ENCODE measurements at regions not wholly inside any gene's neighbourhood (a gene's known extent, or its start where the extent isn't known, plus 50 kb on each side); places are given as distances from the start of the nearest gene placed in this dataset.

DNA sequence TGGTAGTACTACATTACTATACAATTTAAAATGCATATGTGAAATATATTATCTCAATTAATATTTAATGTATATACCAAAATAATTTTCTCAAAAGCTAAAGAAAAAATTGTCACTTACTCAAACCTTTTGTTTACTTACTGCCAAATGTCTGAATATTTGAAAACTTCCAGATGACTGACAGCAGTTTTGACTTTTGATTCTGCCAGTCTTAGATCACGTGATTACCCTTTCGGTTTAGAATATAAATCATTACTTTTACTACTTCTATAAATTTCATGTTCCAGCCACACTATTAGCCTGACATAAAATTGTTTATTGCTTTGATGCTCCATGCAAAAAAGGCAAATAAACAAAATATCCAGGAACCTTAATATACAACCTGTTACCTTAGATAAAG is 680.7 kb upstream of the ID4 start:
- H3K4me3 ChIP-seq (ENCODE audit: low read length): no peak overlapping the region
- H3K9me3 ChIP-seq (ENCODE audit: insufficient read depth, low read depth, low read length): no peaks in the 10 kb centered on the region
- H3K27me3 ChIP-seq (ENCODE audit: insufficient read depth, low read length): no peaks in the 10 kb centered on the region
- no peak overlapping the region for H3K27ac ChIP-seq (ENCODE audit: low read depth, low read length)
- 100% methylated on average over 2 of the region's 2 CpGs for WGBS
- no peaks in the 10 kb centered on the region for H3K36me3 ChIP-seq (ENCODE audit: insufficient read depth, low read length)
- H3K9ac ChIP-seq (ENCODE audit: low read depth, low read length): no peak overlapping the region
- no peaks in the 10 kb centered on the region; the same call in 1 of the 2 replicates for H3K4me1 ChIP-seq (ENCODE audit: insufficient read depth, low read length)

DNA sequence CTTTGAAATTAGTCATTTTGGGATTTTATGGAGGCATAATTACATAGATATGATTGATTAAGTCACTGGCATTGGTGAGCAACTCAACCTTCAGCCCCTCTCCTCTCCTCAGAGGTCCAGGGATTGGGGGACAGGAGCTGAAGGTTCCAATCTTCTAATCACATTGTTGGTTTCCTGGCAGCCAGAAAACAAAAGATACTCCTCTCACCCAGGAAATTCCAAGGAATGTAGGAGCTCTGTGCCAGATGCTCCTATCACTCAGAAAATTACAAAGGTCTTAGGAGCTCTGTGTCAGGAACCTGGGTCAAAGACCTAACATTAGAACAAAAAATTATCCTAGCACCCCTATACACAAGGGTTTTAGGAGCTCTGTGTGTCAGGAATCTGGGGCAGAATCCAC is 679.7 kb upstream of the ID4 start:
- Histone ChIP-seq H3K4me3 (ENCODE audit: low read length) (no peak overlapping the region), H3K36me3 (ENCODE audit: insufficient read depth, low read length) (no peaks in the 10 kb centered on the region)

DNA sequence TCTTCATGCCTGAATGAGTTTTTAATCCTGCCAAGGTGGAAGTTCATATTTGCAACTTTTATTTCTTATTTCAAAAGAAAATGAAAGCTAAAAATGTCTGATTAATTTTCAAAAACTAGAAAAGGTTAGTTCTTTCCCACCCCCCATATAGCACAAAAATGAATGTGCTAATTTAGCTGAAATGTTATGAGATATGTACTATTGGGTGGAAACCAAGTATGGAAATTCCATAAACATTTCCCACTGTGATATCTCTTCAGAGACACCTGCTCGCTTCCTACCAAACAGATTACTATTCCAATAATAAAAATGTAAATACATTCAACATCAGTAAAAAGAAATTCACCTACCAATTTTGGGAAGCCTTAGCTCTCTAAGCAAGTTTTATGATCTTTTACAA is 678.6 kb upstream of the ID4 start:
- no peak overlapping the region for H3K27ac ChIP-seq (ENCODE audit: low read depth, low read length)
- no peaks in the 10 kb centered on the region; the same call in 1 of the 2 replicates for H3K4me1 ChIP-seq (ENCODE audit: insufficient read depth, low read length)
- no peak overlapping the region for H3K9ac ChIP-seq (ENCODE audit: low read depth, low read length)
- H3K4me3 ChIP-seq (ENCODE audit: low read length): no peak overlapping the region
- H3K9me3 ChIP-seq (ENCODE audit: insufficient read depth, low read depth, low read length): no peaks in the 10 kb centered on the region
- H3K36me3 ChIP-seq (ENCODE audit: insufficient read depth, low read length): no peaks in the 10 kb centered on the region
- WGBS: 100% methylated on average over 1 of the region's 1 CpG
- no peaks in the 10 kb centered on the region for H3K27me3 ChIP-seq (ENCODE audit: insufficient read depth, low read length)

More for the DNA sequence above, 679.7 kb upstream of the ID4 start:
- Histone ChIP-seq H3K27ac (ENCODE audit: low read depth, low read length) (no peak overlapping the region), H3K9ac (ENCODE audit: low read depth, low read length) (no peak overlapping the region), H3K4me1 (ENCODE audit: insufficient read depth, low read length) (no peaks in the 10 kb centered on the region; the same call in 1 of the 2 replicates), H3K9me3 (ENCODE audit: insufficient read depth, low read depth, low read length) (no peaks in the 10 kb centered on the region), H3K27me3 (ENCODE audit: insufficient read depth, low read length) (no peaks in the 10 kb centered on the region)

DNA sequence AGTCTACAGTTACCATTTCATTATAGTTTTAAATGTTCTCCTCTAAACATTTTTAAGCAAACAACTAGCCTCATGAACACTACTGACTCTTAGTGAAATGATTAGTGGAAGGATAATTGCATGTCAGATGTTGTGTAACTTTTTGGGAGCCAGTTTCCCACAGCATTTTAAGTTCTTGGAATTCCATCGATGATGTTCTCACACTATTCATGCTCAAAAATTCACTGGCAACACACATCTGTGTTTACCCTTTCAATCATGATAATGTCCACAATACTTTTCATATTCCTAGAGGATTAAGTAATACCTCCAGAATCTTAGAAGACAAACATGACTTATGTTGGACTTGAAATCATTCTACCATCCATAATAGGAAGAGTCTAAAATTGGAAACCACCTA is 678.1 kb upstream of the ID4 start:
- 54% methylated on average over 1 of the region's 1 CpG for WGBS
- no peak overlapping the region for H3K27ac ChIP-seq (ENCODE audit: low read depth, low read length)

DNA sequence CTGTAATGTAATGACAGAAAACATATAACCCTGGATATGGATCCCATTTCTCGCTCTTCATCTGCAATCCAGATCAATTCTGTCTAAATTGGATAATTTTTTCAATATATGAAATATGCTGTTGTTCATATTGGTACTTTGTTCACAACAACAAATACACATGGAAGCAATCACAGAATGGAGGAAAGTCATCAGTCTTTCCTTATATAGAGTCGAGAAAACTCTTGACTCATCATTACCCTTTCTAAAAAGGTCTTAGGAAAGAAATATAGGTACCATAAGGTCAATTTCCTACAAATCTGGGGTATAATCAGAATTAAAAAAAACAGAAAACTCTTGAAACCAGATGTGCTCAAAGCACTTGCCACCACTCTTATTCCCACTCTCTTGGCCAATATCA is 677.6 kb upstream of the ID4 start:
- H3K27me3 ChIP-seq (ENCODE audit: insufficient read depth, low read length): no peaks in the 10 kb centered on the region
- WGBS: no CpG with 5 or more reads among the region's 2 CpGs
- H3K4me3 ChIP-seq (ENCODE audit: low read length): no peak overlapping the region
- no peak overlapping the region for H3K9ac ChIP-seq (ENCODE audit: low read depth, low read length)
- no peaks in the 10 kb centered on the region for H3K36me3 ChIP-seq (ENCODE audit: insufficient read depth, low read length)
- H3K27ac ChIP-seq (ENCODE audit: low read depth, low read length): no peak overlapping the region
- H3K4me1 ChIP-seq (ENCODE audit: insufficient read depth, low read length): no peaks in the 10 kb centered on the region; the same call in 1 of the 2 replicates
- no peaks in the 10 kb centered on the region for H3K9me3 ChIP-seq (ENCODE audit: insufficient read depth, low read depth, low read length)

More for the DNA sequence above, 678.1 kb upstream of the ID4 start:
- Histone ChIP-seq H3K27me3 (ENCODE audit: insufficient read depth, low read length) (no peaks in the 10 kb centered on the region), H3K9ac (ENCODE audit: low read depth, low read length) (no peak overlapping the region), H3K9me3 (ENCODE audit: insufficient read depth, low read depth, low read length) (no peaks in the 10 kb centered on the region), H3K4me3 (ENCODE audit: low read length) (no peak overlapping the region), H3K4me1 (ENCODE audit: insufficient read depth, low read length) (no peaks in the 10 kb centered on the region; the same call in 1 of the 2 replicates), H3K36me3 (ENCODE audit: insufficient read depth, low read length) (no peaks in the 10 kb centered on the region)

DNA sequence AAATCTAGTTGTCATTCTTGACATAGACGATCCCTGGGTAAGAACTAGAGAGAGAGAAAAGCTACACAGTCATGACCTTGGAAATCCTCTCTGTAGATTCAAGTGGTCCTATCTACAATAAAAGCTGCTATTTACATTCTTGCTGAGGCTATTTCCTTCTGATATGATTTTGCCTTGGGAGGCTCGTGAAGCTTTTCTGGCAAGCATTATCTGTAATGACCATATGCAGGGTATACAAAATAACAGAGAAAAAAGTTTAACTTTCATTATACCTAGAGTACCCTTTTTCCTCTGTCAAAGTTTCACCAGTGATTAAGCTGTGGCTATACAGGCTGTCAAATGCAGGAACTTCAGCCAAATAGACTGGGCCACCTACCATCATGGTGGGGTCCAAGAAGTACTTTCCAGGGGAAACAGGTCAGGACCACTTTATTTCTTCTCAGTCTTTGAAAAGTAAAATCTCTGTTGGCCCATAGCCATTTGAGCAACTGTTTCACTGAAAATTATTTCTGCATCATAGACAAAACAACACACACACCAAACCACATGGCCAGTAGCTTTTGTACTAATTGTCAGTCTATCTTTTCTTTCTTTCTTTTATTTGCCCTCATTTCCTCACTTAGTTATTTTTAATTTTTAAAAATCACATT is 677.0 kb upstream of the ID4 start:
- Histone ChIP-seq H3K4me1 (ENCODE audit: insufficient read depth, low read length) (no peaks in the 10 kb centered on the region; the same call in 1 of the 2 replicates), H3K9me3 (ENCODE audit: insufficient read depth, low read depth, low read length) (no peaks in the 10 kb centered on the region)
- 92% methylated on average over 1 of the region's 2 CpGs for WGBS

DNA sequence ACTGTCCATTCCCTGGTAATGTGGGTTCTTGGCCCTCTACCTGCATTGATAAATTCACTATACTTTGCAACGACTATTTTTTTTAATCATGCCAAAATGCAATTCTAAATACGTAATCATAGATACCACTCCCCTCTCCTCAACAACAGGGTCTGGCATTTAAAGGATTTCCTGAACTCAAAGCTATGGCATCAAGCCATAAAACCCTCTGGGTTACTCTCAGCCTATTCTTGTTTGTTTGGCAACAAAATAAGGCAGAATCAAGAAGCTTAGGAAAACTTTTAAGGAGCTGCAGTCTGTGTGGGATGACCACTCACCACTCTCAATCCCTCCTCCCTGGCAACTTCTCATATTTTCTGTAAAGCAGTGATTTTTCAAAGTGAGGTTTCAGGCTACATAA is 669.9 kb upstream of the ID4 start:
- Histone ChIP-seq H3K4me1 (ENCODE audit: insufficient read depth, low read length) (no peaks in the 10 kb centered on the region), H3K27me3 (ENCODE audit: insufficient read depth, low read length) (no peaks in the 10 kb centered on the region), H3K9ac (ENCODE audit: low read depth, low read length) (no peak overlapping the region), H3K4me3 (ENCODE audit: low read length) (no peak overlapping the region), H3K36me3 (ENCODE audit: insufficient read depth, low read length) (no peaks in the 10 kb centered on the region), H3K9me3 (ENCODE audit: insufficient read depth, low read depth, low read length) (no peaks in the 10 kb centered on the region), H3K27ac (ENCODE audit: low read depth, low read length) (no peak overlapping the region)
- WGBS: 45% methylated on average over 2 of the region's 2 CpGs

More for the DNA sequence above, 677.0 kb upstream of the ID4 start:
- H3K9ac ChIP-seq (ENCODE audit: low read depth, low read length): no peak overlapping the region
- no peaks in the 10 kb centered on the region for H3K27me3 ChIP-seq (ENCODE audit: insufficient read depth, low read length)
- H3K4me3 ChIP-seq (ENCODE audit: low read length): no peak overlapping the region
- H3K27ac ChIP-seq (ENCODE audit: low read depth, low read length): no peak overlapping the region
- H3K36me3 ChIP-seq (ENCODE audit: insufficient read depth, low read length): no peaks in the 10 kb centered on the region

DNA sequence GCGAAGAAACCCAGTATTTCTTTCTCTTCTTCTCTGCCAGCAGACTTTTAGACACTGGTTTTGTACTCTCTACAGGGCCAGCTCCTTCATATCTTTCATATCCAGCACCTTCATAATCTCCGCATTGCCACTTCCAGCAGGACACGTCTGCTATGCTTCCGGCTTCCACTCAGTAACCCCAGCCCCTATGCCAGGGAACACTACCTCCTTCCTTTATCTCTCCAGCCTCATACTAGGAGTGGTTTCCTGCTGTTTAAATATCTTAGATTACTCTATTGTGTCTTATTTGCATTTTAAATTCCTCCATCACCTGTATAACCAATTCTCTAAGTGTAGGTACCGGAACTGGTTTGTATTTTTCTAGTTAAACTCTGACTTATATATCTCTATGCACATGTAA is 667.8 kb upstream of the ID4 start:
- 75% methylated on average over 4 of the region's 5 CpGs for WGBS
- Histone ChIP-seq H3K9me3 (ENCODE audit: insufficient read depth, low read depth, low read length) (no peaks in the 10 kb centered on the region), H3K27me3 (ENCODE audit: insufficient read depth, low read length) (no peaks in the 10 kb centered on the region), H3K9ac (ENCODE audit: low read depth, low read length) (no peak overlapping the region), H3K36me3 (ENCODE audit: insufficient read depth, low read length) (no peaks in the 10 kb centered on the region), H3K4me3 (ENCODE audit: low read length) (no peak overlapping the region), H3K27ac (ENCODE audit: low read depth, low read length) (no peak overlapping the region), H3K4me1 (ENCODE audit: insufficient read depth, low read length) (no peaks in the 10 kb centered on the region)

DNA sequence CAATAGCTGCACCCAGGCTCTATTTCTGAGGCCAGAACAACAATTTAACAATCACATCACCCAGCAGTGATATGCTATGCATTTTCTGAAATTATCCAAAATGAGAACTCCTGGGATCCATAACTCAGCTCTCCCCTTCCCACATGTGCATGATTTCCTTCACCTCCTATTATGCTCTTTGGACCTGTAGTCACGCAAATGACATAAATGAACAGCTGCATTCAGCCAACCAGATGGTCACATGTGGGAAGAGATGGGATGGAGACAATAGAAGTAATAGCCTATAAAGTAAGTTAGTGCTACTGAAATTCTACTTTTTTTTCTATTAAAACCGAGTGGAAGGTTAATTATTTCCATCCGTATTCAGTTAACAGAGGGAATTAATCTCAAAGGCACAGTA is 662.1 kb upstream of the ID4 start:
- WGBS: 95% methylated on average over 3 of the region's 3 CpGs
- H3K9me3 ChIP-seq (ENCODE audit: insufficient read depth, low read depth, low read length): no peaks in the 10 kb centered on the region

DNA sequence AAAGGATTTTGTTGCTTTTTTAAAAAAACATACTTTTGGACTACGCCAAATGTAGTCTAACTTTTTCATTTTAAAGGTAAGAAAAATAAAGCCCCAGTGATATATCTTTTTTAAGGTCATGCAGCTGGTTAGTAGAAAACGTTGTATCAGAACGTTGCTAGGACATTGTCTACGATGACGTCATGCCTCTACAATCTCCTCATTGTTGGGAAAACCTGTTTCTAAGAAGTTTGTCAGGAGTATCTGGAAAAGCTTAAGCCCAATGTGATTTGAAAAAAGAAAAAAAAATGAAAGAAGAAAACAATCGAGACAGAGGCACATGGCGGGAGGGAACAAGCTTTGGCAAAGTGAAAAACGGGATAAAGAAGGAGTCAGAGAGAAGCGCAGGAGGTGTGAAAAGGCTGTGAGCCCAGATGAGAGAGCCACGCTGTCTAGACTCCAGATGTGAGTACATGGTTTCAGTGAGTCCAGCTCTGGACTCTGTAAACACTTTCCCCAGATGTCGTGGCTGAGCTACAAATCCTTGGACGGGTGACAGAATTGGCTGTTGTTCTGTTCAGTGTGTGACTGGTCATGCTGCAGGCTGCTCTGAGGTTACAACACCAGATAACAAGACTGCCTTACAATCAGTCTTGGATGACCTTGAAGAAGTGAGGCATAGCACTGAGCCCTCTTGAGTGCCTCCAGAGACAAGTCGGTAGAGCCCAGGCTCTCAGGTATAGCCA is 656.7 kb upstream of the ID4 start:
- no peak overlapping the region for H3K27ac ChIP-seq (ENCODE audit: low read depth, low read length)
- H3K9me3 ChIP-seq (ENCODE audit: insufficient read depth, low read depth, low read length): peaks cover 2% of the 10 kb centered on the region; the same call in 1 of the 2 replicates
- 90% methylated on average over 12 of the region's 13 CpGs for WGBS
- no peak overlapping the region for H3K4me3 ChIP-seq (ENCODE audit: low read length)
- H3K9ac ChIP-seq (ENCODE audit: low read depth, low read length): no peak overlapping the region
- no peaks in the 10 kb centered on the region for H3K36me3 ChIP-seq (ENCODE audit: insufficient read depth, low read length)
- H3K27me3 ChIP-seq (ENCODE audit: insufficient read depth, low read length): no peaks in the 10 kb centered on the region
- H3K4me1 ChIP-seq (ENCODE audit: insufficient read depth, low read length): no peaks in the 10 kb centered on the region

More for the DNA sequence above, 662.1 kb upstream of the ID4 start:
- Histone ChIP-seq H3K4me3 (ENCODE audit: low read length) (no peak overlapping the region), H3K36me3 (ENCODE audit: insufficient read depth, low read length) (no peaks in the 10 kb centered on the region), H3K4me1 (ENCODE audit: insufficient read depth, low read length) (no peaks in the 10 kb centered on the region), H3K27me3 (ENCODE audit: insufficient read depth, low read length) (no peaks in the 10 kb centered on the region), H3K9ac (ENCODE audit: low read depth, low read length) (no peak overlapping the region), H3K27ac (ENCODE audit: low read depth, low read length) (no peak overlapping the region)

DNA sequence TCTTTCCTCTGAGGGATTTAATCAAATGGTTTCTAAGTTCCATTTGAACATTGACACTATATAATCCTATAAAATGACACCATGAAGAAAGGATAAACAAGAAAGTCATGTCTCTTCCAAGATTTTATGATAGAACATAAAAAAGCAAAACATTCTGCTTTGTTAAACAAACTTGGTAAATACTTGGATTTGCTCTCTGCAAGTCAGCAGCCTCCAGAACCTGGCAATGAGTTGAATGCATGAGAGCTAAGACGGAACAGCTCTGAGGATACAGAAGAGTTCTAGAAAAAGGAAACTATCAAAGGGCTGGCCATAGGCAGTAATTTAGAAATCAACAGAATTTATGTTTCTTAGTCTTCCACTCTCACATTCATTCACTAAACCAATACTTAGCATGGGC is 656.0 kb upstream of the ID4 start:
- 91% methylated on average over 1 of the region's 1 CpG for WGBS
- peaks cover 2% of the 10 kb centered on the region; the same call in 1 of the 2 replicates for H3K9me3 ChIP-seq (ENCODE audit: insufficient read depth, low read depth, low read length)
- no peak overlapping the region for H3K9ac ChIP-seq (ENCODE audit: low read depth, low read length)
- no peak overlapping the region for H3K27ac ChIP-seq (ENCODE audit: low read depth, low read length)
- H3K36me3 ChIP-seq (ENCODE audit: insufficient read depth, low read length): no peaks in the 10 kb centered on the region
- H3K4me3 ChIP-seq (ENCODE audit: low read length): no peak overlapping the region
- no peaks in the 10 kb centered on the region for H3K4me1 ChIP-seq (ENCODE audit: insufficient read depth, low read length)
- H3K27me3 ChIP-seq (ENCODE audit: insufficient read depth, low read length): no peaks in the 10 kb centered on the region

Measured in HUES64 (cell line).